ENCODE measurements at regions not wholly inside any gene's neighbourhood (a gene's known extent, or its start where the extent isn't known, plus 50 kb on each side); places are given as distances from the start of the nearest gene placed in this dataset.
"Not testable (repeated sequence)": the region's sequence is repeated elsewhere in the genome, so short reads cannot be mapped to it uniquely, and the experiment has no call there.

- DNase-seq, result not testable (repeated sequence)
These were observed 146.1 kb downstream of the ZNF92 start for GRCh38 chr7:65519751-65520150.

GRCh38 chr7:65545465-65546161 is 172.0 kb downstream of the ZNF92 start:
- not testable (repeated sequence) for DNase-seq

- not testable (repeated sequence) for DNase-seq
These were observed 176.2 kb downstream of the ZNF92 start for GRCh38 chr7:65549589-65550443.

GRCh38 chr7:65550444-65550809 is 176.8 kb downstream of the ZNF92 start:
- DNase-seq, result not testable (repeated sequence)

- DNase-seq, result not testable (repeated sequence)
These were observed 177.4 kb downstream of the ZNF92 start for GRCh38 chr7:65551042-65551441.

GRCh38 chr7:65554553-65555476 is 181.2 kb downstream of the ZNF92 start:
- not testable (repeated sequence) for DNase-seq

- DNase-seq, result not testable (repeated sequence)
These were observed 184.9 kb downstream of the ZNF92 start for GRCh38 chr7:65558584-65558983.

- not testable (repeated sequence) for DNase-seq
These were observed 188.2 kb downstream of the ZNF92 start for GRCh38 chr7:65561786-65562372.

GRCh38 chr7:65562522-65562921 is 188.9 kb downstream of the ZNF92 start:
- not testable (repeated sequence) for DNase-seq

- DNase-seq, result not testable (repeated sequence)
These were observed 189.7 kb downstream of the ZNF92 start for GRCh38 chr7:65563333-65563732.

GRCh38 chr7:65568226-65568625 is 194.6 kb downstream of the ZNF92 start:
- not testable (repeated sequence) for DNase-seq

GRCh38 chr7:65570990-65571389 is 197.3 kb downstream of the ZNF92 start:
- DNase-seq, result not testable (repeated sequence)

GRCh38 chr7:65572581-65572980 is 198.9 kb downstream of the ZNF92 start:
- not testable (repeated sequence) for DNase-seq

- DNase-seq, result not testable (repeated sequence)
These were observed 202.7 kb downstream of the ZNF92 start for GRCh38 chr7:65576370-65576769.

- DNase-seq, result not testable (repeated sequence)
These were observed 209.0 kb downstream of the ZNF92 start for GRCh38 chr7:65582518-65583119.

- DNase-seq, result not testable (repeated sequence)
These were observed 228.8 kb downstream of the ZNF92 start for GRCh38 chr7:65602495-65602894.

GRCh38 chr7:65609131-65609530 is 235.5 kb downstream of the ZNF92 start:
- no peak for DNase-seq

- DNase-seq, result not testable (repeated sequence)
These were observed 240.1 kb downstream of the ZNF92 start for GRCh38 chr7:65613644-65614289.

- DNase-seq, result not testable (repeated sequence)
These were observed 242.5 kb downstream of the ZNF92 start for GRCh38 chr7:65616111-65616510.

GRCh38 chr7:65620216-65620615 is 246.6 kb downstream of the ZNF92 start:
- DNase-seq, result not testable (repeated sequence)

- not testable (repeated sequence) for DNase-seq
These were observed 248.0 kb downstream of the ZNF92 start for GRCh38 chr7:65621580-65622201.

Measured in NCI-H1930 (cell line).